ENCODE measurements at regions not wholly inside any gene's neighbourhood (a gene's known extent, or its start where the extent isn't known, plus 50 kb on each side); places are given as distances from the start of the nearest gene placed in this dataset.

DNA sequence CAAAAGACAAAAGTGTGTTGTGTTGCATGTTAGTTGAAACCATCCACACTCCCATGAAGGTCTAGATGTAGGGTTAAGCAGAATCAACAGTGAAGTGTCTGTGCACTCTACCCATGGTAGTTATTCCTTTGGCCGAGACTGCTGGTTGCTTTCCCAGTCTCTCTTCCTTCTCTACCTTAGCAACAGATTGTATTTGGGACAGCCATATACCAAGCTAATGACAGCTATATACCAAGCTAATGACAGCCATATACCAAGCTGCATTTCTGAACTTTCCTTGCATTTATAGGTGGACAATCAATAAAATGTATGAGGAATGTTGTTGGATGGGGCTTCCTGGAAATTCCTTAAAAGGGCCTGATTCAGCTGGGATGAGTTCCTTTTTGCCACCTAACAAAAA is 80.5 kb upstream of the ENPEP start:
- Histone ChIP-seq H3K4me3 (peak overlapping the region in 1 of 4 donors; percentile 12), H3K36me3 (no peaks in the 10 kb centered on the region), H3K9me3 (no peaks in the 10 kb centered on the region), H3K4me1 (peaks cover 0 to 3% (median 0%) of the 10 kb centered on the region in 4 donors), H3K27me3 (no peaks in the 10 kb centered on the region), H3K27ac (peak overlapping the region in 2 of 4 donors; percentile 47 to 73)
- no peak for DNase-seq
- no peak for TF ChIP-seq CTCF (IDR thresholded peaks at IDR 0.05)
- TF ChIP-seq POLR2A (IDR thresholded peaks at IDR 0.05) = no peak

DNA sequence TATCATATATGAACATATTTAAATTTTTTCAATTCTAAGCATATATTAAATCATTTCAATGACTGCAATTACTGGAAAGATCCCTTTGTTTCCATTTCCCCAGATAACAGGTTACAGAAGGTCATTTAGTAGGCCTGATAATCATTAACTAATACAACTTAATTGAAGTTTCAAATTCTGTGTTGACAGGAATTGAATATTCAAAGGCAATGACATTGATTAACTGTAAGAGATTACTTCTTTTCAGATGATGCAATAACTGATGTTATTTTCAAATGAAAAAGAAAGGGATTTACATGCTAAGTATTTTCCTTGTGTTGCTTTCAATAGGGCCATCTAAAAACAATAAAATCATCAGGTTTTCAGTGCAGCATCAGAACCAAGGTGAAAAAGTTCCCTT is 81.1 kb upstream of the ENPEP start:
- Histone ChIP-seq H3K4me1 (peaks cover 0 to 3% (median 0%) of the 10 kb centered on the region in 4 donors), H3K27ac (peak overlapping the region in 2 of 4 donors; percentile 47 to 73), H3K36me3 (no peaks in the 10 kb centered on the region), H3K9me3 (no peaks in the 10 kb centered on the region), H3K27me3 (no peaks in the 10 kb centered on the region), H3K4me3 (peak overlapping the region in 1 of 4 donors; percentile 12)
- TF ChIP-seq CTCF (IDR thresholded peaks at IDR 0.05) (no peak), POLR2A (IDR thresholded peaks at IDR 0.05) (no peak)
- DNase-seq = no peak

- no peaks in the 10 kb centered on the region for H3K27me3 ChIP-seq
- no peak overlapping the region for H3K27ac ChIP-seq
- peaks cover 0 to 6% (median 0%) of the 10 kb centered on the region in 4 donors for H3K9me3 ChIP-seq
- no peak for DNase-seq
- H3K4me1 ChIP-seq = no peaks in the 10 kb centered on the region
- no peak overlapping the region for H3K4me3 ChIP-seq
- H3K36me3 ChIP-seq = no peaks in the 10 kb centered on the region
- TF ChIP-seq POLR2A (IDR thresholded peaks at IDR 0.05) (no peak), CTCF (IDR thresholded peaks at IDR 0.05) (no peak)
These were observed 94.2 kb upstream of the ENPEP start for GRCh38 chr4:110381784-110382183.

- TF ChIP-seq CTCF (IDR thresholded peaks at IDR 0.05) (no peak), POLR2A (IDR thresholded peaks at IDR 0.05) (no peak)
- Histone ChIP-seq H3K27ac (no peak overlapping the region), H3K9me3 (no peaks in the 10 kb centered on the region), H3K27me3 (no peaks in the 10 kb centered on the region), H3K36me3 (no peaks in the 10 kb centered on the region), H3K4me3 (no peak overlapping the region), H3K4me1 (no peaks in the 10 kb centered on the region)
- DNase-seq = no peak
These were observed 103.5 kb upstream of the ENPEP start for GRCh38 chr4:110372485-110372884.

GRCh38 chr4:110371016-110371770 is 104.8 kb upstream of the ENPEP start:
- Histone ChIP-seq H3K36me3 (no peaks in the 10 kb centered on the region), H3K27ac (no peak overlapping the region), H3K4me1 (no peaks in the 10 kb centered on the region), H3K27me3 (no peaks in the 10 kb centered on the region), H3K4me3 (no peak overlapping the region), H3K9me3 (no peaks in the 10 kb centered on the region)
- TF ChIP-seq CTCF (IDR thresholded peaks at IDR 0.05) (no peak), POLR2A (IDR thresholded peaks at IDR 0.05) (no peak)
- no peak for DNase-seq
